ENCODE measurements at regions not wholly inside any gene's neighbourhood (a gene's known extent, or its start where the extent isn't known, plus 50 kb on each side); places are given as distances from the start of the nearest gene placed in this dataset.

DNA sequence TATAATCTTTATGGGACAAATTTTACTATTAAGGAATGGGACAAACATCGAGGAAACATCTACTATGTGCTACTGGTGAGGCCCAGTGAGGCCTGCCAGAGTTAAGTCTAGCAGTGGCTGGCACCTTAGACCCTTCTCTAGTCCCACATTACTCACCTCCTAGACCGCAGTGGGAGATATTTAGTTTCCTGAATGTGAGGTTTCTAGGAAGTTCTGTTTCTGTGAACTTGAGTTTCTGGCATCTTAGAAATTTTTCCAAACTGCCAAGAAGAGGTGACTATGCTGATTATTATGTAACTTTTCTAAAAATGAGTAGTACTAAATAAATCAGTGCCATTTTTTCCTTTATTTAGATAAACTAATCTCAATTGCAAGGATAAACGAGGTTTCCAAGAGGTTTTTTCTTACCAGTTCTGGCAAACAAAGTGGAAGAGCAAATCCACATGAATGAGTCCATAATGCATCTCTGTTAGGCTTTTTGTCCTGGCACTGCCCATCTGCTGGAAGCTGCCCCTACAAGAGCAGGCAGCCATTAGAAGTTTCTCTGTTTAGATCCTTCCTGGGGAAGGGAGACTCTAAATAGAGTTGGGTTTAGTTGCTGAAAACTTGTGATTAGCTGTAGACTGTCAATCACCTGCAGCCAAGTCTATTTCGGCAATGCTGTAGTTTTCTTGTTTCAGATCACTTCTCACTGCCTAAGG is 348.7 kb downstream of the MAN2A1 start:
- no peak for DNase-seq

DNA sequence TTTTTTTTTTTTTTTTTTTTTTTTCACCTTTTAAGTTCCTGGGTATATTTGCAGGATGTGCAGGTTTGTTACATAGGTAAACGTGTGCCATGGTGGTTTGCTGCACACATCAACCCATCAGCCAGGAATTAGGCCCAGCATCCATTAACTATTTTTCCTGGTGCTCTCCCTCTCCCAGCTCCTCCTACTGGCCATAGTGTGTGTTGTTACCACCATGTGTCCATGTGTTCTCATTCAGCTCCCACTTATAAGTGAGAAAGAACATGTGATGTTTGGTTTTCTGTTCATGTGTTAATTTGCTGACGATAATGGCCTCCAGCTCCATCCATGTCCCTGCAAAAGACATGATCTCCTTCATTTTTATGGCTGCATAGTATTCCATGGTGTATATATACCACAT is 350.5 kb downstream of the MAN2A1 start:
- DNase-seq, result no peak

DNA sequence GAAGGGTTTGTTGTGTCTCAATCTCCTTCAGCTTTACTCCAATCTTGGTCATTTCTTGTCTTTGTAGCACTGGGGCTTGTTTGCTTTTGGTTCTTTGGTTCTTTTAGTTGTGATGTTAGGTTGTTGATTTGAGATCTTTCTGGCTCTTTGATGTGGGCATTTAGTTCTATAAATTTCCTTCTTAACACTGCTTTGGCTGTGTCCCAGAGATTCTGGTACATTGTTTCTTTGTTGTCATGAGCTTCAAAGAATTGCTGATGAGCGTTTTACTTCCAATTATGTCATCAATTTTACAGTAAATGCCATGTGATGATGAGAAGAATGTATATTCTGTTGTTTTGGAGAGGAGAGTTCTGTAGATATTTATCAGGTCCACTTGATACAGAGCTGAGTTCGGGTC is 353.3 kb downstream of the MAN2A1 start:
- no peak for DNase-seq

DNA sequence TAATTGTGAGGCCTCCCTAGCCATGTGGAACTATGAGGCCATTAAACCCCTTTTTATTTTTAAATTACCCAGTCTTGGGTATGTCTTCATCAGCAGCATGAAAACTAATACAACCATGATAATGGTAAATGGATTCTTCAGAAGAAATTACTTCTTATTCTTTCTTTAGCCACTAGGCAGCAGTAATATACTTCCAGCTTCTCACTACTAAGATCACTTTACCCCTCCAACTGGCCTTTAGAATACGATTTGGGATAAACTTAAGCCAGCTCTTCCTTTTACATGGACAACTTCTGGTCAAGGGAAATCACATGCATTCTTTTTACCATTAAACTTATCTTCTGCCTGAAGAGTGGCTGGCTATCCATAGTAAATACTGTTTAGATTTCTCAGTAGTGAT is 355.4 kb downstream of the MAN2A1 start:
- DNase-seq, result no peak

DNA sequence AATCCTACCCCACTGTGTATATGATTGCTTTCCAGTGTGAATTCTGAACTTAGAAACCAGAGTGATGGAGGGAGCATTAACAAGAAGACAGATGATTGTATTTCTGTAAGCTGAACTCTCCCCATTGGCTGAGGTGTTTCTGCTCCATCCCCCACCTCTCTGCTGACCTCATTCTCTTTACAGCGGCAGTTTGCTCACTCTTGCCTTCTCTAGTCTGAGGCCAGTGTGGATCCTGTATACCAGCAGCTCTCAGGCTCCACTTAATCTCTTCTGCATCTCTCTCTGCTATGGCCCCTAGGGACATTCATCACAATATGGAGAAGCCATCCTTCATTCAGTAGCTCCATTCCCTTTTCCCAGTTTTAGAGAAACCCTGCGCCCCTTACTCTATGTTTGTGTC is 358.8 kb downstream of the MAN2A1 start:
- DNase-seq, result no peak

DNA sequence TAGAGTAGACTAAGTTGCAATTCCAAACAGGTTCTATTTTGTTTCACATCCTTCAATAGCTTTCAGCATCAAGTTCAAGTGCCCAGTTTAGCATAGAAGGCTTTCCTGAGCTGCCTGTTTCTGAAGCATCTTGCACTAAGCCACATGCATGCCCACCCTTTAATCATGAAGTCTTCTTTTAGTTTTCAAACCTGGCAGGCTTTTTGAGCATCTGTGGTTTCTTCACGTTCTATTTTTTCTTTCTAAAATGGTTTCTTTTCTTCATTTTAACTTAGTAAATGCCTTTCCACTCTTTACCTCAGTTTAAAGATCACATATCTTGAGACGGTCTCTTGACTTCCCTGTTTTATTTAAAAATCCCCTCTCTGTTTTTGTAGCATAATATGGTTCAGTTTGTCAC is 360.1 kb downstream of the MAN2A1 start:
- DNase-seq, result no peak

DNA sequence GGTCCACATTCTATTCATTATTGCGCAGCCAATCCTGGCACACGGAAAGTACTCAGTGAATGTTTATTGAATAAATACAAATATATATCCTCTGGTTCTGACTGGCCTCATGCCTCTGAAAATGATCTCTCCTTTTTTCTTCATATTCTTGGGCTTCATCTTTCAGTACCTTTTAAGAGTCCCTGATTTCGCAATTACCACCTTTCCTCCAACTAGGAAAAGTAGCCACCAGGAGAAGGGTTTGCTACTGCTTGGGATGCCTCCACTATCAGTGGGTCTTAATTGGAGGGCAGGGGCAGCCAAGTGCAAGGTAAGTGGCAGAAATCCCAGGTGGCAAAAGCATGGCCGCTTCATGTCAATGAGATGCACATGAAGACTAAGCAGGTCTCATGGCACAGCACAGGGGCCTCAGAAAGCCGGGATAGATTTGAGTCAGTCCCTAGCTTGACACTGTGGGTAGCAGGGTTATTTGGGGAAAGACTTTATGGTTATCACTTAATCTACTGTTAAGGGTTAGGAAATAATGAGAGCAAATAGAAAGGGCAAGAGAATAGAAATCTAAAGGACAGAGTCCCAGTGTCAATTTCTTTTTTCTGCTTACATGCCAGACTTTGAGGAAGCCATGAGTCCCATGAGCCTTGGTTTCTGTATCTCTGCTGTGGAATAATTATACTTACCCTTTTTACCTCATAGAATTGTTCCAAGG is 361.1 kb downstream of the MAN2A1 start:
- DNase-seq, result no peak

DNA sequence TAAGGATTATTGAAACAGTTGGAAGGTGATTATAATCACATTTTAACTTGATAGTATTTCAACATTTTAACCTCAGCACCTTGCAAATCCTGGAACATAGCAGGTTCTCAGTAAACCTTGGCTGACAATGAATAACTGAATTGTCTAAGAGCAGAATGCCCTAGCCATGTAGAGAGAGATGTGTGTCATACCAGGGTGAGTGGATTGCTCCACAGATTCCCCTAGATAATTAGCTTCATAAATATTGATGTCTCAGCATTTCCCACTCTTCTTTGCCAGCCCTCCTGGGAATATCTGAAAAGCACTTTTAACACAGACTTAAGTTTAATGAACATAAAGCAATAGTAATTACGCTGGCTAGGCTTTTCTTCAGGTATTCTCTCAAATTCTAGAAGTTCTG is 363.5 kb downstream of the MAN2A1 start:
- no peak for DNase-seq

DNA sequence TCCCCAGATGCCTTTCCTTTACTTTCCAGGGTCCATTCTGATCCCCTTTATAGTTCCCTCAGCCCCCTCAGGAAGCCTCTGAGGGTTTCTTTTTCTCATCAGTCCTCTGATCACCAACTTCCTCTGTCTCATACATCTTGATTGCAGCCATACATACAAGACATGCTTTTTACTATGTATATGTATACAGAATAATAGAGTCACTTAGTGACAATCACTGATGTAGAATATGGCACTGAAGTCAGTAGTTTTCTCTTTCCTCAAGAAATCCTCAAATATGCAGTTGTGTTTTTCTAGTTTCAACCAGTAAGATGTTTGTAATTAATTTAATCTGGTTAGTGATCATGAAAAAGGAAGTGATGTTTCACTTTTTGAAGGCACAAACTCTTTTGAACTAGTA is 364.1 kb downstream of the MAN2A1 start:
- DNase-seq, result no peak

DNA sequence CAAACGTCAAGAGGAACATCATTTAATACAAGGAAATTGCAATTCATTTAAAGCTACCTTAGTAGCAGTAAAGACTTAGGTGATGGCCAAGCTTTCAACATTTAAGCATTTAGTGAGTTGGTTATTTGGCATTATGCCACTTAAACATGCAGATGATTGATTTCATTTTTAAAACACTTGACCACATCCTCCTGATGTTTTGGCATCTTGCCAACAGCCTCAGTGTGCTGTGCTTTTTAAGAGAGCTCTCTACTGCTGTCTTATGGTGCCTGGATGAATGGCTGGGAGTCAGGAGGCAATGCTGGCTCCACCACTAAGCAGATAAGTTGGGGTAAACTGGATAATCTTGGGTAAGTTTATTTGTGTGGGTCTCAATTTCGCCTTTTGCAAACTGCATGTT is 364.5 kb downstream of the MAN2A1 start:
- peak; percentile 61 for DNase-seq

DNA sequence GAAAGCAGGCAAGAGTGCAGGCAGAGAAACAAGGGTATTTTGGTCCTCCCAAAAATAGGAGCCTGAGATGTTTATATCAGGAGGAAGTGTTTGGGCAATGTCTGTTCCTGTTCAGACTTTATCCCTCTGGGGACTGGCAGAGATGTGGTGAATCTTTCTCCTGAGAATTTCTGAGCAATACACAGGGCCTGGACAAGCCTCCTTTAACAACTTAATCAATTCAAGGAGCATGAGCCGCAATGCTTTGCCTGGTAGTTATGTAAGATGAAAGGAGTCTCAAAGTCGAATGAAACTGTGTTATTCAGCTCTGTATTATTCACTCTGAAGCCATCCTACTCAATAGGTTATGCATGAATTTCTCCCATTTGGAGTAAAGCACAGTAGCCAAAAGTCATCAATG is 365.6 kb downstream of the MAN2A1 start:
- DNase-seq, result no peak

DNA sequence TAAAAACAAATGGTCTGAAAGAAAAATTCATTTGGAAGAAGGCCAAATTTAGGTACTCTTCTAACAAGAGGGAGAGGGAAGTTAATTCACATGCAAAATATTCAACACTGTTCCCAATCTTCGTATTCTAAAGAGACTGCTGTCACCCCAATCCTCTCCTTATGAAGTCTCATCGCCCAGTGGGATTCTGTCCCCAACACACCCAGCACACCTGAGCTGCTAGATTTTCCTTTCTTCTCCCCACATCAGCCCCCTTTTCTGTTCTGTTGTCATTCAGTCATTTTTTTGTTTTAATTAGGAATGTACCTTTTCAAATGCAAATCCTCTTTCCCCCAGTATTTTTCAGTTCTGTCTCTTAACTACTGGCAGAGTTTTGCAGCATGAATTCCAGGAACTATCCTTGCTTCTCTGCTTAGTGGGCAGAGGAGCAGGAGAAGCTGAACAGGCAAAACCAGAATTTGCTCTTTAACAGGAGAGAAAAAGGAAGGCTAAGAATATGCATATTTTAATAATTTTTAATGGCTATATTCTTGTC is 366.9 kb downstream of the MAN2A1 start:
- DNase-seq, result no peak

DNA sequence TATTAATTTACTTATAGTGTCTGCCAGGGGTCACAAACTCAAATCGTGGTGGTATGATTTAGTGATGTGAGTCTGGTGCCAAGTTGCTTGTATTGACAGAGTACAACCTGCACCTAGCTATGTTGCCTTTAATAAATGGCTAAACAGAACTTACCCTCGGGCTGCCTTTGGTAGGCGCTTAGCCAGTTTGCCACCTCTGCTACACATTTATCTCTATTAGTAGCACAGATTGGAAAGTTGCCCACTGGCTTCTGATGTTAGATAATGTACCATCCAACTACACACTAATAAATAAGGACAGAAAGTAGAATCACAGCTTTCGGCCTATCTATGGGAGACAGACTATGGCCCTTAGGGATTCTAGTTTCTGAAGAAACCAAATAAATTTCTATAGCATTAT is 368.4 kb downstream of the MAN2A1 start:
- no peak for DNase-seq

DNA sequence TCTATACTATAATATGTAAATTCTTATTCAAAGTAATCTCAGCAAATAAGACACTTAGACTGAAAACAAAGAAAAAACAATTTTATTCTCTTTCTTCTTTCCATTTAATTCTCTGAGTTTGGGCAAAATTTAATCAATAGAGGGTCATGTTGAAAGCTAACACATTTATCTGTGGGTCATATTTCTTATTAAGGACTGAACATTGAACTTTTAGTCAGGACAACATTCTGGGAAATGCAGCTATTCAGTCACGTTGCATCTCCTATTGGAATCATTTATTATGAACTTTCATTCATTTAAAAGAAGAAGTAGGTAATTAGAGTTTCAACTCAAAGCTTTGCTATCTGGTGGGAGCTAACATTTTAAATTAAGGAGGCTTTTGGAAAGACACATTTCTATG is 372.5 kb downstream of the MAN2A1 start:
- no peak for DNase-seq

DNA sequence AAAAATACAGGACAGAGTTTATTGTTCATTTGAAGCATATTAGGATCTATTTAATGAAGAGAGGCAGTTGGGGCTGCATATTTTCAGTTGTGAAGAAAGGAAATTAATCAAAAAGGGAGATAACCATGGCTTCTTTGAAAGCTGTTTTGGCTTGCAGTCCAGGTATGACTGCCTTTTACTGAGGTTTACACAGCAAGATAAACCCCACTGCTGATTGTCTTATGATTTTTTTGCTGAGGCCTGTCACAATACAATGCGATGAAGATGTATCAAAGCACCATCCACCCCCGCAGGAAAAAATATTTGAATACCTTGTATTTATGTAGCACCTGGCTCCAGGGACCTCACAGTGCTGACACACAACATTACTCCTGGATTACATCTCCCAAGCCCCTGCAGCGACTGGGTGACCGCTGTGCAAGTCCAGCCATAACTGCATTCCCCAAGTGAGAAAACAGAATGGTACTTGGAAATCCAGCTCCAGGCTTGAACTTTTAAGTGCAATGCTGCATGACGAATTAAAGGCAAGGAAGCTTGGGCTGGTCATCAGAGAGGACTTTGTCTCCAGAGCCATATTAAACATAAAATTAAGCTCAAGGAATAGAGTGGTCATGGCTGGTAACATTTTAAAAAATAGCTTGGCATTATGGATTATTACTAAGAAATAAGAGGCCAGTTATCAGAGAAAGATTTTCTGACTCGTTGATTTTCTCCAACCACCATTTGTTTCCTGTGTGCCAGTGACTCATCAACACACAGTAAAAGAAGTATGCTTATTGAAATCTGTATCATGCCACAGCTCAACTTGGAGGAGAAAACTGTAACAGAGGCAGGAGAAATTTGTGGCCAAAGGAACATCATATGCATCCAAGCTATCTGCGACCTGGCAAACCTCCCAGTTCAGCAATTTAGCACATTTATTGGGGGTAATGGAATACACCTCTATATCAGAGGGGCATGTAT is 374.2 kb downstream of the MAN2A1 start:
- DNase-seq, result no peak

DNA sequence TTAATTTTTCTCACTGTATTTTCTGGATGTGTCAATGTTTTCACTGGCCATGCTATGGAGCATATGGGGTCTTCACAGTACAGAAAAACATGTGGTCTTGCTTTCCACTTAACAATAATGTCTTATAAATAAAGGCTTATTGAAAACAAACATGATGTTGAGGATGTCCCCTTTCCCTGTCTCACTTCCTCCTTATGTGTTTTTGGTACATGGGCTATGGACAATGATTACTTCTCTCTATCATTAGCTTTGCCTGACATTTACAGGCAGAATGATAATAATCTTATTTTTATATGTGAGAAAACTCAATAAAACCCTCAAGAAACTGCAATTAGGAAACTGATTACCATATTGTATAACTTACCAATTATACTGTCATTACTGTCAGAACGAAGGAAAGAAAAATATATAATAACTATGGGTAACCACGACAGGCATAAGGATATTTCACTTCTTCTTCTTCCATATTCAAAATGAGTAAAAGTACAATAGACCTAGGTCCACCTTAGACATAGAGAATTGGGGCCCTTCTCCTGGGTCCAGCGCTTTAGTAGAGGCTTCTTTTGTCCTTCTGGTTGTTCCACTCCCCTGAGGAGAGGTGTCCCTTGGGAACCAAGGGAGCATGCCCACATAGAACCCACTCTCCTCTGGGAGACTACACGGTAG is 375.0 kb downstream of the MAN2A1 start:
- no peak for DNase-seq

DNA sequence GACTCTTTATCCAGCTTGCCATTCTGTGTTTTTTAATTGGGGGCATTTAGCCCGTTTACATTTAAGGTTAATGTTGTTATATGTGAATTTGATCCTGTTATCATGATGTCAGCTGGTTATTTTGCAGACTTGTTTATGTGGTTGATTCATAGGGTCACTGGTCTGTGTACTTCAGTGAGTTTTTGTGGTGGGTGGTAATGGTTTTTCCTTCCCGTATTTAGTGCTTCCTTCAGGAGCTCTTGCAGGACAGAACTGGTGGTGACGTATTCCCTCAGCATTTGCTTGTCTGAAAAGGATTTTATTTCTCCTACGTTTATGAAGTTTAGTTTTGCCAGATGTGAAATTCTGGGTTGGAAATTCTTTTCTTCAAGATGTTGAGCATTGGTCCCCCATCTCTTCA is 381.1 kb downstream of the MAN2A1 start:
- no peak for DNase-seq

DNA sequence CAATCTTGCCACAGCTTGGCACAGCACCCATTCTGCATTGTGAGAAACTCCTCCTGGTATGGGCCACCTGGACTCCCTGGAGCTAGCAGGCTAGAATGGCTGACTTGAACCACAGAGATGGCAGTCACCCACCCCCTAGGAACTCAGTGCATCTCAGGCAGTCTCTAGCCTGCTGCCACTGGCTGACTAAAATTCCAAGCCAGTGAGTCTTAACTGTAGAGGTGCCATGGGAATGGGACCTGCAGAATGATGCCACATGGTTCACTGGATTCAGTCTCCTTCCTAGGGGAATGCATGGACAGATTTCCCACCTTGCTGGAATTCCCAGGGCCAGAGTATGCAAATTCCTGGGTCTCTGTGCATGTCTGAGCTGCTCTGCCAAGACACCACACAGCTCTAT is 382.9 kb downstream of the MAN2A1 start:
- DNase-seq, result no peak

DNA sequence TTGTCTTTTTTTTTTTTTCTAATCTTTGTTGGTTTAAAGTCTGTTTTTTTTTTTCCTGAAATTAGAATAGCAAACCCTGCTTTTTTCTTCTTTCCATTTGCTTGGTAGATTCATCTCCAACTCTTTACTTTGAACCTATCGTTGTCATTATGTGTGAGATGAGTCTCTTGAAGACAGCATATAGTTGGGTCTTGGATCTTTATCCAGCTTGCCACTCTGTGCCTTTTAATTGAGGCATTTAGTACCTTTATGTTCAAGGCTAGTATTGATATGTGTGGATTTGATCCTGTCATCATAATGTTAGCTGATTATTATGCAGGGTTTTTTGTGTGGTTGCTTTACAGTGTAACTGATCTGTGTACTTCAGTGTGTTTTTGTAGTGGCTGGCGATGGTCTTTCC is 383.8 kb downstream of the MAN2A1 start:
- DNase-seq, result no peak

DNA sequence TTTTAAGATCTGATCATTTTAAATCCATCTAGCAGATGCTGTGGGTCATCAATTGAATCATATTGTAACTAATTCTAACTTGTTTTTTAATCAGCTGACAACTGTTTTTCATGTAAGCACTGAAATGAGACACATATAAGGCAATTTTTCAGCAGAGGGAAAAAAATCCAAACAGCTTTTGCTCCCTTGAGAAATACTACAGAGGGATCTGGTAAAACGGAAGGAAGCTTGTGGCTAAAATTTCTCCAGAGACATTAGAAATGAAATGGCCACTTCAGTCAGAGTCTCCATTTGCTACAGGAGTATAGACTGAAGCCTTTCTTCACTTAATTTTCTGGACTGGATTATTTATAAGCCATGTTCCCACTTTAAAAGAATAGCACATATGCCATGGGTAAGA is 385.9 kb downstream of the MAN2A1 start:
- DNase-seq, result no peak

DNA sequence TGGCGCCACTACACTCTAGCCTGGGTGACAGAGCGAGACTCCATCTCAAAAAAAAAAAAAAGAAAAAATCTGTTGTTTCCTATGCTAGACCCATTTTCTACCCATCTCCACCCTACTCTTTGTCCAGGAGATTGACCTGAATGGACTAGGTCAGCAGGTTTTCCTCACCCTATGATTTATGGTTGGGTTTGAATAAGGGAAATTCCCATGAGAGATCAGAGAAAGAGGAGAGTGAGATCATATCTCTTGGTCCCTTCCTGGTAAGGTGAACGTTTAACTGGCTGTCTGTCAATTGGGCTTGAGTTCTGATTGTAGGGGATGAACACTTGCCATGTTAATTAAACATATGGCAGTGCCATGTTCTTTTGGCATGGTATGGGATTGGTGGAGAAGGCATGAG is 387.4 kb downstream of the MAN2A1 start:
- no peak for DNase-seq

DNA sequence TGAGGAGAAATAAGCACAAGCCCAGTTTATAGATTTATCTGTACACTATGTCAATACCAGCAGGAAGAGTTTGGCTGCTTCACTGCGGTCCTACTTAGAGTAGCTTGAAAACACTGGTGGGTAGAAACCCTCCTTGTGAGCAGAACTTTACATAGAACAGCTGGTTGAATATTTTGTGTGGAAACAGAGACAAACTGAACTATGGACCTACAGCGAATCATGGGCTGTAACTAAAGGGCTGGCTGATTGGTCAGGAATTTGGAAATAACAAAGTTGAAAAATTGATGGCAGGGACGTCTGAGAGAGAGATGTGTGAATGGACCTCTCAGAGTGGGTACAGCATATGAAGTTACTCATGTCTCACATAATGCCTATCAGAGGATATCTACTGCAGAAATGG is 392.5 kb downstream of the MAN2A1 start:
- DNase-seq, result no peak

DNA sequence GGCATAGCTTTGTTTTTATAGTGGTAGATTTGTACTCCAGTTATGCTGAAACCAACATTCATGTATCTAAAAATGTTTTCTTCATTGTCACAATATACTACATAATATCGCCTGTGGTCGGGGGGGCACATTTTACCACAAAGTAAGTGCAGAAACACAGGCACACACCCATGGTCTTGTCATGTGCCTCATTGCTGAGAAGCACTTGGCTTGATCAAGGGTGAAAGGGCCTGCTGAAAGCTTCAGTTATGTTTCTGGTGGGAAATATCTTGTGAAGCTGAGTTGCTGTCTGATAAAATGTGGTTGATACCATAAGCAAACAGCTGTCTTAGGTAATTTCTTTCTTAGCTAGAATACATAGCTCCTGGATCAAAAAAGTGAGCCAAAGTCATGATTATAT is 393.1 kb downstream of the MAN2A1 start:
- DNase-seq, result no peak
